Astrocyte (in vitro differentiated cells and primary cell): ENCODE measurements at regions not wholly inside any gene's neighbourhood (a gene's known extent, or its start where the extent isn't known, plus 50 kb on each side); places are given as distances from the start of the nearest gene placed in this dataset.
A peak's percentile ranks its signal among the peaks of the same experiment; 100 is the strongest.

ENCODE experiments used
- DNase-seq: peaks from one replicate; pipeline ENCODE4 v3.0.0-alpha.2; 2010; ENCODE audit warnings: low read depth
- FAIRE-seq: peaks from 2 replicates; lab custom pipeline; 2011; peaks lifted over from hg19 to GRCh38; lab: Jason Lieb, UNC
- H2AFZ ChIP-seq: 2 replicates; pipeline ENCODE4 v1.6.0; 2012; ENCODE audit warnings: low read depth, low read length, inconsistent platforms
- H3K27ac ChIP-seq: 2 replicates; pipeline ENCODE4 v1.5.1; 2011; ENCODE audit warnings: low read depth, low read length, inconsistent platforms
- H3K27me3 ChIP-seq: 2 replicates; pipeline ENCODE4 v1.6.0; 2011; ENCODE audit warnings: low read length, inconsistent platforms; ENCODE audit not compliant: insufficient read depth
- H3K36me3 ChIP-seq: 2 replicates; pipeline ENCODE4 v1.5.1; 2011; ENCODE audit warnings: low read length, inconsistent platforms; ENCODE audit not compliant: insufficient read depth
- H3K4me1 ChIP-seq: 2 replicates; pipeline ENCODE4 v1.5.1; 2011; ENCODE audit warnings: low read length, inconsistent platforms; ENCODE audit not compliant: insufficient read depth
- H3K4me2 ChIP-seq: 2 replicates; pipeline ENCODE4 v1.6.0; 2012; ENCODE audit warnings: low read length, inconsistent platforms
- H3K4me3 ChIP-seq: 2 replicates; pipeline ENCODE4 v1.5.1; 2011; ENCODE audit warnings: low read depth, mild to moderate bottlenecking, low read length, inconsistent platforms; ENCODE audit not compliant: insufficient read depth
- H3K79me2 ChIP-seq: 2 replicates; pipeline ENCODE4 v1.6.0; 2012; ENCODE audit warnings: mild to moderate bottlenecking, low read length, inconsistent platforms; ENCODE audit not compliant: insufficient read depth
- H3K9ac ChIP-seq: 2 replicates; pipeline ENCODE4 v1.6.0; 2012; ENCODE audit warnings: mild to moderate bottlenecking, low read length, inconsistent platforms
- H3K9me3 ChIP-seq: 2 replicates; pipeline ENCODE4 v1.5.1; 2012; ENCODE audit warnings: low read depth, mild to moderate bottlenecking, low read length, inconsistent platforms; ENCODE audit not compliant: insufficient read depth
- H4K20me1 ChIP-seq: 2 replicates; pipeline ENCODE4 v1.6.0; 2012; ENCODE audit warnings: low read length, inconsistent platforms; ENCODE audit not compliant: insufficient read depth
- H3K27ac Mint-ChIP-seq: one replicate; pipeline ENCODE4 v1.8.0; 2021; ENCODE audit warnings: mild to moderate bottlenecking, mixed read lengths; ENCODE audit not compliant: unreplicated experiment
- H3K27me3 Mint-ChIP-seq: one replicate; pipeline ENCODE4 v1.8.0; 2021; ENCODE audit warnings: low read depth, mixed read lengths; ENCODE audit not compliant: unreplicated experiment
- H3K36me3 Mint-ChIP-seq: one replicate; pipeline ENCODE4 v1.8.0; 2021; ENCODE audit warnings: low read depth, mixed read lengths; ENCODE audit not compliant: unreplicated experiment
- H3K4me1 Mint-ChIP-seq: one replicate; pipeline ENCODE4 v1.8.0; 2021; ENCODE audit warnings: low read depth, mixed read lengths; ENCODE audit not compliant: unreplicated experiment
- H3K4me3 Mint-ChIP-seq: one replicate; pipeline ENCODE4 v1.8.0; 2021; ENCODE audit warnings: mild to moderate bottlenecking, moderate library complexity, mixed read lengths; ENCODE audit not compliant: unreplicated experiment
- H3K9me3 Mint-ChIP-seq: one replicate; pipeline ENCODE4 v1.8.0; 2021; ENCODE audit warnings: mild to moderate bottlenecking, mixed read lengths; ENCODE audit not compliant: unreplicated experiment
- CTCF ChIP-seq: IDR thresholded peaks from 2 replicates; pipeline ENCODE4 v1.5.1; 2011; ENCODE audit warnings: low read depth, mild to moderate bottlenecking, inconsistent platforms, low read length, moderate library complexity; ENCODE audit not compliant: insufficient read depth
- EZH2 ChIP-seq: IDR thresholded peaks from 2 replicates; pipeline ENCODE4 v1.6.1; 2012; ENCODE audit warnings: mild to moderate bottlenecking, low read length, inconsistent platforms; ENCODE audit not compliant: insufficient read depth

- Histone ChIP-seq H3K4me1 (peaks cover 41% of the 10 kb centered on the region), H3K9me3 (no peaks in the 10 kb centered on the region), H3K4me3 (peak overlapping the region; percentile 31), H3K9ac (peak overlapping the region; percentile 71), H3K36me3 (no peaks in the 10 kb centered on the region), H3K79me2 (no peaks in the 10 kb centered on the region), H3K4me2 (peak overlapping the region; percentile 56), H3K27ac (peak overlapping the region; percentile 91), H3K27me3 (no peaks in the 10 kb centered on the region), H4K20me1 (no peaks in the 10 kb centered on the region), H2AFZ (peak overlapping the region; percentile 1)
- H3K4me3 Mint-ChIP-seq, result peak overlapping the region; percentile 58
- no peaks in the 10 kb centered on the region for H3K36me3 Mint-ChIP-seq
- DNase-seq, result peak; percentile 92
- FAIRE-seq, result peak; percentile 52
- H3K27ac Mint-ChIP-seq, result peak overlapping the region; percentile 90
- TF ChIP-seq EZH2 (no peak), CTCF (no peak)
- peaks cover 49% of the 10 kb centered on the region for H3K4me1 Mint-ChIP-seq
- H3K9me3 Mint-ChIP-seq, result no peaks in the 10 kb centered on the region
- no peaks in the 10 kb centered on the region for H3K27me3 Mint-ChIP-seq
Measured at GRCh38 chr1:8078176-8078671, 52.1 kb upstream of the ERRFI1 start.

GRCh38 chr1:8077602-8078001 lies 51.5 kb upstream of the ERRFI1 start:
- peak; percentile 79 for DNase-seq
- H3K4me3 Mint-ChIP-seq, result peak overlapping the region; percentile 51
- peak overlapping the region; percentile 90 for H3K27ac Mint-ChIP-seq
- TF ChIP-seq EZH2 (no peak), CTCF (no peak)
- H3K4me2 ChIP-seq, result peak overlapping the region; percentile 56
- FAIRE-seq, result no peak
- no peaks in the 10 kb centered on the region for H3K36me3 ChIP-seq
- H3K27ac ChIP-seq, result peak overlapping the region; percentile 91
- H2AFZ ChIP-seq, result no peak overlapping the region
- peak overlapping the region; percentile 71 for H3K9ac ChIP-seq
- H3K9me3 ChIP-seq, result no peaks in the 10 kb centered on the region
- H3K27me3 Mint-ChIP-seq, result no peaks in the 10 kb centered on the region
- H3K36me3 Mint-ChIP-seq, result no peaks in the 10 kb centered on the region
- no peaks in the 10 kb centered on the region for H4K20me1 ChIP-seq
- H3K4me3 ChIP-seq, result no peak overlapping the region
- H3K4me1 Mint-ChIP-seq, result peaks cover 49% of the 10 kb centered on the region
- no peaks in the 10 kb centered on the region for H3K27me3 ChIP-seq
- H3K79me2 ChIP-seq, result no peaks in the 10 kb centered on the region
- H3K9me3 Mint-ChIP-seq, result no peaks in the 10 kb centered on the region
- H3K4me1 ChIP-seq, result peaks cover 38% of the 10 kb centered on the region

- Histone ChIP-seq H3K4me2 (peak overlapping the region; percentile 56), H3K4me3 (no peak overlapping the region), H3K36me3 (no peaks in the 10 kb centered on the region), H2AFZ (no peak overlapping the region), H3K27me3 (no peaks in the 10 kb centered on the region), H3K79me2 (no peaks in the 10 kb centered on the region), H4K20me1 (no peaks in the 10 kb centered on the region), H3K27ac (peak overlapping the region; percentile 91), H3K9me3 (no peaks in the 10 kb centered on the region), H3K4me1 (peaks cover 38% of the 10 kb centered on the region), H3K9ac (peak overlapping the region; percentile 71)
- Mint-ChIP-seq H3K4me3 (peak overlapping the region; percentile 51), H3K9me3 (no peaks in the 10 kb centered on the region), H3K27ac (peak overlapping the region; percentile 90), H3K27me3 (no peaks in the 10 kb centered on the region), H3K4me1 (peaks cover 49% of the 10 kb centered on the region), H3K36me3 (no peaks in the 10 kb centered on the region)
- DNase-seq (peak; percentile 99), FAIRE-seq (no peak)
- TF ChIP-seq EZH2 (no peak), CTCF (no peak)
Measured at GRCh38 chr1:8077120-8077573, 51.0 kb upstream of the ERRFI1 start.
